B cell (primary cell): ENCODE measurements at regions not wholly inside any gene's neighbourhood (a gene's known extent, or its start where the extent isn't known, plus 50 kb on each side); places are given as distances from the start of the nearest gene placed in this dataset.

ENCODE experiments used
- EZH2 ChIP-seq: IDR thresholded peaks from 2 replicates; pipeline ENCODE4 v1.6.1; 2012; ENCODE audit warnings: borderline replicate concordance, low read depth, mild to moderate bottlenecking, moderate library complexity, low read length; ENCODE audit not compliant: insufficient read depth, poor library complexity, severe bottlenecking
- TF ChIP-seq, protein P1 (sequence below): fragments of 200-600 bp; IDR thresholded peaks from one replicate; pipeline ENCODE4 v1.8.0; 2022; ENCODE audit warnings: antibody characterized with exemption, mild to moderate bottlenecking

DNA sequence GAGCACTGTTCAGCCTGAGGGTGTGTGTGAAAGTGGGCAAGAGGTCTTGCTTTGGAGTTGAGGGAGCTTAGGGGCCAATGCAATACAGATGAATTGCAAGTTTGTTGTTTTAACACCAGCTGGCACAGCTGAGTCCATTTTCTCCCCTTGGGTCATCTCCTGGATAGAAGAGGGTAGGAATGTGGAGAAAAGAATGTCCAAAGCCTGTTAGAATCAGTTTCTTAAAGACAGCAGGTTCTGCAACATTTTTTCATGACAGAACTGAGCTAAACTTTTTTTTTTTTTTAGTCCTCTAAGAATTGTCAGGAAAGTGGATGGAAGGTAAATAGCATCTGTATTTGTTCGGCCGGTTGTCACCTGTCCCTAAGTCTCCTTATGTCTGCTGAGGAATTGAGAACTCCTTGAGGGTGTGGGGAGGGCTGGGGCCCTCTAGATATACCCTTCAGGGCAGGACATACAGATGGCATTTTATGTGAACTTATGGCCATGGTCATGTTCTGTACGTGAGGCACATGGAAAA, 211.1 kb upstream of the CADM1 start:
- TF ChIP-seq, protein P1, sequence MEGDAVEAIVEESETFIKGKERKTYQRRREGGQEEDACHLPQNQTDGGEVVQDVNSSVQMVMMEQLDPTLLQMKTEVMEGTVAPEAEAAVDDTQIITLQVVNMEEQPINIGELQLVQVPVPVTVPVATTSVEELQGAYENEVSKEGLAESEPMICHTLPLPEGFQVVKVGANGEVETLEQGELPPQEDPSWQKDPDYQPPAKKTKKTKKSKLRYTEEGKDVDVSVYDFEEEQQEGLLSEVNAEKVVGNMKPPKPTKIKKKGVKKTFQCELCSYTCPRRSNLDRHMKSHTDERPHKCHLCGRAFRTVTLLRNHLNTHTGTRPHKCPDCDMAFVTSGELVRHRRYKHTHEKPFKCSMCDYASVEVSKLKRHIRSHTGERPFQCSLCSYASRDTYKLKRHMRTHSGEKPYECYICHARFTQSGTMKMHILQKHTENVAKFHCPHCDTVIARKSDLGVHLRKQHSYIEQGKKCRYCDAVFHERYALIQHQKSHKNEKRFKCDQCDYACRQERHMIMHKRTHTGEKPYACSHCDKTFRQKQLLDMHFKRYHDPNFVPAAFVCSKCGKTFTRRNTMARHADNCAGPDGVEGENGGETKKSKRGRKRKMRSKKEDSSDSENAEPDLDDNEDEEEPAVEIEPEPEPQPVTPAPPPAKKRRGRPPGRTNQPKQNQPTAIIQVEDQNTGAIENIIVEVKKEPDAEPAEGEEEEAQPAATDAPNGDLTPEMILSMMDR, result no peak
- TF ChIP-seq EZH2, result no peak
